ENCODE measurements at regions not wholly inside any gene's neighbourhood (a gene's known extent, or its start where the extent isn't known, plus 50 kb on each side); places are given as distances from the start of the nearest gene placed in this dataset.
"Not testable (repeated sequence)": the region's sequence is repeated elsewhere in the genome, so short reads cannot be mapped to it uniquely, and the experiment has no call there.

GRCh38 chr18:64806691-64807090 lies 657.8 kb upstream of the LINC00305 start:
- H3K27me3 Mint-ChIP-seq: peaks cover 2% of the 10 kb centered on the region

GRCh38 chr18:64806232-64806631 lies 657.3 kb upstream of the LINC00305 start:
- Mint-ChIP-seq H3K36me3 (no peaks in the 10 kb centered on the region), H3K27me3 (peaks cover 2% of the 10 kb centered on the region)

More at GRCh38 chr18:64806691-64807090, 657.8 kb upstream of the LINC00305 start:
- Mint-ChIP-seq H3K4me3 (no peak overlapping the region), H3K4me1 (no peaks in the 10 kb centered on the region), H3K27ac (no peak overlapping the region), H3K36me3 (no peaks in the 10 kb centered on the region), H3K9me3 (peaks cover 1% of the 10 kb centered on the region)
- ATAC-seq (ENCODE audit: low read depth) (no peak), DNase-seq (ENCODE audit: low spot score in 2 of 2) (no peak)

GRCh38 chr18:64803471-64803870 lies 654.6 kb upstream of the LINC00305 start:
- DNase-seq (ENCODE audit: low spot score in 2 of 2): no peak
- Mint-ChIP-seq H3K9me3 (no peaks in the 10 kb centered on the region), H3K27me3 (peaks cover 2% of the 10 kb centered on the region), H3K4me1 (no peaks in the 10 kb centered on the region), H3K4me3 (no peak overlapping the region), H3K36me3 (no peaks in the 10 kb centered on the region), H3K27ac (no peak overlapping the region)
- no peak for ATAC-seq (ENCODE audit: low read depth)

More at GRCh38 chr18:64806232-64806631, 657.3 kb upstream of the LINC00305 start:
- no peak overlapping the region for H3K4me3 Mint-ChIP-seq
- H3K4me1 Mint-ChIP-seq: no peaks in the 10 kb centered on the region
- DNase-seq (ENCODE audit: low spot score in 2 of 2) (no peak), ATAC-seq (ENCODE audit: low read depth) (no peak)
- no peak overlapping the region for H3K27ac Mint-ChIP-seq
- H3K9me3 Mint-ChIP-seq: peaks cover 1% of the 10 kb centered on the region

- no peak for DNase-seq (ENCODE audit: low spot score in 2 of 2)
- H3K27me3 Mint-ChIP-seq: no peaks in the 10 kb centered on the region
- H3K4me1 Mint-ChIP-seq: no peaks in the 10 kb centered on the region
- no peak for ATAC-seq (ENCODE audit: low read depth)
- H3K36me3 Mint-ChIP-seq: no peaks in the 10 kb centered on the region
- H3K4me3 Mint-ChIP-seq: no peak overlapping the region
- peaks cover 2% of the 10 kb centered on the region for H3K9me3 Mint-ChIP-seq
- no peak overlapping the region for H3K27ac Mint-ChIP-seq
Measured at GRCh38 chr18:64800151-64800550, 651.3 kb upstream of the LINC00305 start.

- no peaks in the 10 kb centered on the region for H3K27me3 Mint-ChIP-seq
- no peak for DNase-seq (ENCODE audit: low spot score in 2 of 2)
- H3K4me3 Mint-ChIP-seq: no peak overlapping the region
- H3K27ac Mint-ChIP-seq: no peak overlapping the region
- H3K36me3 Mint-ChIP-seq: no peaks in the 10 kb centered on the region
- H3K4me1 Mint-ChIP-seq: no peaks in the 10 kb centered on the region
- ATAC-seq (ENCODE audit: low read depth): no peak
- peaks cover 2% of the 10 kb centered on the region for H3K9me3 Mint-ChIP-seq
Measured at GRCh38 chr18:64799376-64799775, 650.5 kb upstream of the LINC00305 start.

- Mint-ChIP-seq H3K4me1 (no peaks in the 10 kb centered on the region), H3K9me3 (no peaks in the 10 kb centered on the region), H3K36me3 (no peaks in the 10 kb centered on the region), H3K27me3 (no peaks in the 10 kb centered on the region), H3K27ac (no peak overlapping the region), H3K4me3 (no peak overlapping the region)
- DNase-seq (ENCODE audit: low spot score in 2 of 2) (no peak), ATAC-seq (ENCODE audit: low read depth) (no peak)
Measured at GRCh38 chr18:64791236-64791635, 642.3 kb upstream of the LINC00305 start.

GRCh38 chr18:64785686-64786085 lies 636.8 kb upstream of the LINC00305 start:
- peak in 1 of 2 donors; percentile 3 for DNase-seq (ENCODE audit: low spot score in 2 of 2)
- peak overlapping the region; percentile 12 for H3K4me3 Mint-ChIP-seq
- H3K36me3 Mint-ChIP-seq: no peaks in the 10 kb centered on the region
- H3K27ac Mint-ChIP-seq: peak overlapping the region; percentile 62
- H3K9me3 Mint-ChIP-seq: peaks cover 5% of the 10 kb centered on the region
- H3K27me3 Mint-ChIP-seq: no peaks in the 10 kb centered on the region
- peaks cover 17% of the 10 kb centered on the region for H3K4me1 Mint-ChIP-seq
- ATAC-seq (ENCODE audit: low read depth): peak; percentile 96

- no peak overlapping the region for H3K4me3 Mint-ChIP-seq
- DNase-seq (ENCODE audit: low spot score in 2 of 2) (no peak), ATAC-seq (ENCODE audit: low read depth) (no peak)
- peaks cover 1% of the 10 kb centered on the region for H3K4me1 Mint-ChIP-seq
- H3K9me3 Mint-ChIP-seq: peaks cover 1% of the 10 kb centered on the region
- no peak overlapping the region for H3K27ac Mint-ChIP-seq
- H3K36me3 Mint-ChIP-seq: no peaks in the 10 kb centered on the region
- no peaks in the 10 kb centered on the region for H3K27me3 Mint-ChIP-seq
Measured at GRCh38 chr18:64777556-64777955, 628.7 kb upstream of the LINC00305 start.

GRCh38 chr18:64765908-64766307 lies 617.0 kb upstream of the LINC00305 start:
- no peaks in the 10 kb centered on the region for H3K36me3 Mint-ChIP-seq
- no peaks in the 10 kb centered on the region for H3K27me3 Mint-ChIP-seq
- peaks cover 12% of the 10 kb centered on the region for H3K4me1 Mint-ChIP-seq
- ATAC-seq (ENCODE audit: low read depth): no peak
- H3K9me3 Mint-ChIP-seq: no peaks in the 10 kb centered on the region
- DNase-seq (ENCODE audit: low spot score in 2 of 2): no peak
- H3K4me3 Mint-ChIP-seq: no peak overlapping the region
- H3K27ac Mint-ChIP-seq: no peak overlapping the region

GRCh38 chr18:64752707-64753106 lies 603.8 kb upstream of the LINC00305 start:
- no peak overlapping the region for H3K4me3 Mint-ChIP-seq
- H3K27me3 Mint-ChIP-seq: peaks cover 3% of the 10 kb centered on the region
- DNase-seq (ENCODE audit: low spot score in 2 of 2): no peak
- ATAC-seq (ENCODE audit: low read depth): no peak
- H3K4me1 Mint-ChIP-seq: no peaks in the 10 kb centered on the region
- peaks cover 3% of the 10 kb centered on the region for H3K9me3 Mint-ChIP-seq
- no peaks in the 10 kb centered on the region for H3K36me3 Mint-ChIP-seq
- no peak overlapping the region for H3K27ac Mint-ChIP-seq

- Mint-ChIP-seq H3K4me1 (no peaks in the 10 kb centered on the region), H3K27ac (no peak overlapping the region), H3K9me3 (peaks cover 3% of the 10 kb centered on the region), H3K4me3 (no peak overlapping the region), H3K27me3 (peaks cover 3% of the 10 kb centered on the region), H3K36me3 (no peaks in the 10 kb centered on the region)
- ATAC-seq (ENCODE audit: low read depth): no peak
- no peak for DNase-seq (ENCODE audit: low spot score in 2 of 2)
Measured at GRCh38 chr18:64749884-64750283, 601.0 kb upstream of the LINC00305 start.

GRCh38 chr18:64747803-64748202 lies 598.9 kb upstream of the LINC00305 start:
- no peaks in the 10 kb centered on the region for H3K36me3 Mint-ChIP-seq
- H3K27ac Mint-ChIP-seq: no peak overlapping the region
- no peaks in the 10 kb centered on the region for H3K4me1 Mint-ChIP-seq
- H3K9me3 Mint-ChIP-seq: peaks cover 3% of the 10 kb centered on the region
- DNase-seq (ENCODE audit: low spot score in 2 of 2): no peak
- peaks cover 3% of the 10 kb centered on the region for H3K27me3 Mint-ChIP-seq
- no peak for ATAC-seq (ENCODE audit: low read depth)
- H3K4me3 Mint-ChIP-seq: no peak overlapping the region

GRCh38 chr18:64742898-64743297 lies 594.0 kb upstream of the LINC00305 start:
- Mint-ChIP-seq H3K27me3 (no peaks in the 10 kb centered on the region), H3K36me3 (no peaks in the 10 kb centered on the region), H3K4me1 (no peaks in the 10 kb centered on the region), H3K4me3 (no peak overlapping the region), H3K27ac (no peak overlapping the region), H3K9me3 (no peaks in the 10 kb centered on the region)
- ATAC-seq (ENCODE audit: low read depth) (no peak), DNase-seq (ENCODE audit: low spot score in 2 of 2) (no peak)

- no peak for DNase-seq (ENCODE audit: low spot score in 2 of 2)
- no peaks in the 10 kb centered on the region for H3K4me1 Mint-ChIP-seq
- ATAC-seq (ENCODE audit: low read depth): no peak
- H3K4me3 Mint-ChIP-seq: no peak overlapping the region
- no peaks in the 10 kb centered on the region for H3K36me3 Mint-ChIP-seq
- no peaks in the 10 kb centered on the region for H3K9me3 Mint-ChIP-seq
- H3K27ac Mint-ChIP-seq: no peak overlapping the region
- H3K27me3 Mint-ChIP-seq: no peaks in the 10 kb centered on the region
Measured at GRCh38 chr18:64734063-64734462, 585.2 kb upstream of the LINC00305 start.

- H3K27me3 Mint-ChIP-seq; H3K27ac Mint-ChIP-seq; DNase-seq (ENCODE audit: low spot score in 2 of 2); H3K36me3 Mint-ChIP-seq; H3K4me3 Mint-ChIP-seq; H3K4me1 Mint-ChIP-seq; H3K9me3 Mint-ChIP-seq; ATAC-seq (ENCODE audit: low read depth): not testable (repeated sequence)
Measured at GRCh38 chr18:64725657-64726056, 576.8 kb upstream of the LINC00305 start.
